Endothelial cell of umbilical vein (primary cell): ENCODE measurements at regions not wholly inside any gene's neighbourhood (a gene's known extent, or its start where the extent isn't known, plus 50 kb on each side); places are given as distances from the start of the nearest gene placed in this dataset.

Experiments
- BruUV-seq: library from RNA; stranded (reverse); fragments of 400-500 nt; replicated peaks from 2 replicates; lab custom pipeline; 2021; lab: Mats Ljungman, UMichigan
- CTCF ChIA-PET: fragments of 300-600, 350-600 bp; sonication (Branson Sonifier 250); formaldehyde crosslinking; loops from one replicate; lab custom pipeline; 2021; ENCODE audit warnings: antibody characterized with exemption, inconsistent platforms; lab: Charles Lee
- POLR2A ChIA-PET: fragments of 300-600, 350-600 bp; sonication (Branson Sonifier 250); formaldehyde crosslinking; loops from one replicate; lab custom pipeline; 2021; ENCODE audit warnings: antibody characterized with exemption, inconsistent platforms; lab: Charles Lee
- DNase-seq: peaks from one replicate; pipeline ENCODE4 v3.0.0-alpha.2; 2011; ENCODE audit warnings: low read depth, low spot score
- FAIRE-seq: peaks from 2 replicates; lab custom pipeline; 2011; peaks lifted over from hg19 to GRCh38; lab: Jason Lieb, UNC
- H2AFZ ChIP-seq: 2 replicates; pipeline ENCODE4 v1.6.0; 2012; ENCODE audit warnings: low read depth, low read length, control low read depth, inconsistent platforms
- H3K27ac ChIP-seq: 2 replicates; pipeline ENCODE4 v1.5.1; 2011; ENCODE audit warnings: low read depth, mild to moderate bottlenecking, control low read depth, low read length, moderate library complexity; ENCODE audit not compliant: insufficient read depth
- H3K27me3 ChIP-seq, 2 experiments: 2 replicates each; pipeline versions ENCODE4 v1.6.0 to v1.6.1; 2011; ENCODE audit warnings: low read length in 2 of 2, mixed read lengths in 1 of 2; ENCODE audit not compliant: control insufficient read depth in 2 of 2, insufficient read depth in 2 of 2
- H3K36me3 ChIP-seq, 2 experiments: 2 replicates in 1 of 2; 3 replicates in 1 of 2; pipeline ENCODE4 v1.5.1; 2011; ENCODE audit warnings: low read length in 2 of 2, mild to moderate bottlenecking in 1 of 2, moderate library complexity in 1 of 2; ENCODE audit not compliant: control insufficient read depth in 2 of 2, insufficient read depth in 2 of 2; ENCODE audit errors: extremely low read depth in 1 of 2
- H3K4me1 ChIP-seq: 3 replicates; pipeline ENCODE4 v1.5.1; 2011; ENCODE audit warnings: mild to moderate bottlenecking, low read length; ENCODE audit not compliant: control insufficient read depth, insufficient read depth; ENCODE audit errors: extremely low read depth
- H3K4me2 ChIP-seq: 2 replicates; pipeline ENCODE4 v1.6.1; 2011; ENCODE audit warnings: low read length, control low read depth, mixed read lengths; ENCODE audit not compliant: insufficient read depth
- H3K4me3 ChIP-seq, 3 experiments: fragments of 200-600 bp in 1 of 3; sonication (generic), shearing (Covaris generic) in 1 of 3; replicated peaks in 1 of 3; 2 replicates each; pipeline ENCODE4 v1.5.1; 2011 to 2016; ENCODE audit warnings: control low read depth in 3 of 3, low read length in 3 of 3, mild to moderate bottlenecking in 2 of 3, inconsistent platforms in 1 of 3, low read depth in 1 of 3, moderate library complexity in 1 of 3; ENCODE audit not compliant: insufficient read depth in 1 of 3
- H3K79me2 ChIP-seq: 2 replicates; pipeline ENCODE4 v1.6.0; 2012; ENCODE audit warnings: low read length, inconsistent platforms; ENCODE audit not compliant: control insufficient read depth, insufficient read depth
- H3K9ac ChIP-seq: replicated peaks from 2 replicates; pipeline ENCODE3; 2011; ENCODE audit warnings: low read length, control low read depth; ENCODE audit not compliant: insufficient read depth; ENCODE audit errors: extremely low read depth
- H3K9me1 ChIP-seq: replicated peaks from 3 replicates; pipeline ENCODE4 v1.6.0; 2011; ENCODE audit warnings: mild to moderate bottlenecking, low read length; ENCODE audit not compliant: control insufficient read depth, insufficient read depth; ENCODE audit errors: extremely low read depth
- H3K9me3 ChIP-seq: replicated peaks from 2 replicates; pipeline ENCODE4 v1.5.1; 2012; ENCODE audit warnings: low read length, inconsistent platforms; ENCODE audit not compliant: control insufficient read depth, insufficient read depth
- H4K20me1 ChIP-seq: replicated peaks from 2 replicates; pipeline ENCODE3; 2011; ENCODE audit warnings: mild to moderate bottlenecking, low read length; ENCODE audit not compliant: control insufficient read depth, insufficient read depth; ENCODE audit errors: extremely low read depth
- CTCF ChIP-seq, 2 donors: IDR thresholded peaks; 1 replicate in 1 of 2; 2 replicates in 1 of 2; pipeline ENCODE4 v1.5.1; 2011; ENCODE audit warnings: low read length in 2 of 2, mild to moderate bottlenecking in 2 of 2, moderate library complexity in 2 of 2, control low read depth in 1 of 2, inconsistent platforms in 1 of 2, low read depth in 1 of 2; ENCODE audit not compliant: insufficient read depth in 1 of 2; ENCODE audit errors: extremely low read depth in 1 of 2
- EZH2 ChIP-seq: IDR thresholded peaks from 2 replicates; pipeline ENCODE4 v1.6.1; 2012; ENCODE audit warnings: borderline replicate concordance, low read depth, mild to moderate bottlenecking, moderate library complexity, low read length, inconsistent platforms; ENCODE audit not compliant: severe bottlenecking
- FOS ChIP-seq: IDR thresholded peaks from 2 replicates; pipeline ENCODE4 v1.6.1; 2011; ENCODE audit warnings: mild to moderate bottlenecking, low read length, moderate library complexity, borderline replicate concordance; ENCODE audit not compliant: insufficient read depth
- GATA2 ChIP-seq: IDR thresholded peaks from 2 replicates; pipeline ENCODE4 v1.7.0; 2011; ENCODE audit warnings: low read depth, mild to moderate bottlenecking, moderate library complexity, mixed read lengths, low read length; ENCODE audit not compliant: insufficient read length, insufficient read depth
- JUN ChIP-seq: IDR thresholded peaks from 2 replicates; pipeline ENCODE4 v1.6.1; 2011; ENCODE audit warnings: borderline replicate concordance, low read depth; ENCODE audit not compliant: insufficient read length, insufficient read depth
- MYC ChIP-seq: IDR thresholded peaks from one replicate; pipeline ENCODE4 v1.6.1; 2011; ENCODE audit warnings: mild to moderate bottlenecking, low read depth, low read length
- POLR2A ChIP-seq: IDR thresholded peaks from 2 replicates; pipeline ENCODE4 v1.6.1; 2012; ENCODE audit warnings: low read depth, mild to moderate bottlenecking, control low read depth, low read length
- POLR2AphosphoS5 ChIP-seq: IDR thresholded peaks from 2 replicates; pipeline ENCODE4 v1.6.1; 2012; ENCODE audit warnings: low read depth, mild to moderate bottlenecking, control low read depth, low read length, moderate library complexity; ENCODE audit not compliant: insufficient read depth
- dilution Hi-C: fragments of 300-500 bp; cut with MboI; formaldehyde crosslinking; loops from one replicate; pipeline ENCODE4 v1.15.0; 2019; ENCODE audit warnings: low sequenced_read_pairs; ENCODE audit not compliant: extremely low pct_ligation_motif_present
- intact Hi-C: fragments of 100-400 bp; cut with micrococcal nuclease; formaldehyde crosslinking; loops from one replicate; pipeline ENCODE4 v1.10.0; 2022
- TF ChIP-seq, protein P1 (sequence below): IDR thresholded peaks from 2 replicates; pipeline ENCODE4 v1.6.1; 2011; ENCODE audit not compliant: insufficient read depth, insufficient read length

DNA sequence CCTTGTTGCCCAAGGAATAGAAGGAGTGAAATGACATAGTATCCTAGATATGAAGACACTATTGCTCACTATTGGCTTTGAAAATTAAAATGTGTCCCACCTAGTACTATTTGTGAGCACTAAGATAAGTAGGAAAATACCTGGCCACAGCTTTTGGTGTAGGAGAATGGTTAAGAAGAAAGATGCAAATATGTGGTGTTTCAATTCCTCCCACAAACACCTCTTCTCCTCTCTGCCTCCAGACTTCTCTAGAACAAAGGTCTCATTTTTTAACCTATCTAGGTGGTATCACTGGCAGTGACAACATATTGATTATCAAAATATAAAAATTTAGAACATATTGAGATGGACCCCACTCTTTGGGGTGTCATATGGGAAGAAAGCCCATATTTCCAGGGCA is 929.9 kb upstream of the FANCL start:
- Histone ChIP-seq H3K79me2 (no peaks in the 10 kb centered on the region), H3K27ac (no peak overlapping the region), H3K36me3 (no peaks in the 10 kb centered on the region), H3K4me3 (no peak overlapping the region), H3K9ac (no peak overlapping the region), H2AFZ (no peak overlapping the region), H3K4me1 (no peaks in the 10 kb centered on the region), H4K20me1 (no peaks in the 10 kb centered on the region), H3K27me3 (no peaks in the 10 kb centered on the region), H3K9me3 (peaks cover 2% of the 10 kb centered on the region), H3K4me2 (no peak overlapping the region), H3K9me1 (no peaks in the 10 kb centered on the region)
- ChIA-PET POLR2A (no interaction called here), CTCF (no interaction called here)
- TF ChIP-seq POLR2A (no peak), POLR2AphosphoS5 (no peak), EZH2 (no peak)
- TF ChIP-seq, protein P1, sequence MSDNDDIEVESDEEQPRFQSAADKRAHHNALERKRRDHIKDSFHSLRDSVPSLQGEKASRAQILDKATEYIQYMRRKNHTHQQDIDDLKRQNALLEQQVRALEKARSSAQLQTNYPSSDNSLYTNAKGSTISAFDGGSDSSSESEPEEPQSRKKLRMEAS = no peak
- dilution Hi-C loops = no loop called here
- no TSS peak for BruUV-seq
- FAIRE-seq (no peak), DNase-seq (no peak)
- intact Hi-C loops = no loop called here

DNA sequence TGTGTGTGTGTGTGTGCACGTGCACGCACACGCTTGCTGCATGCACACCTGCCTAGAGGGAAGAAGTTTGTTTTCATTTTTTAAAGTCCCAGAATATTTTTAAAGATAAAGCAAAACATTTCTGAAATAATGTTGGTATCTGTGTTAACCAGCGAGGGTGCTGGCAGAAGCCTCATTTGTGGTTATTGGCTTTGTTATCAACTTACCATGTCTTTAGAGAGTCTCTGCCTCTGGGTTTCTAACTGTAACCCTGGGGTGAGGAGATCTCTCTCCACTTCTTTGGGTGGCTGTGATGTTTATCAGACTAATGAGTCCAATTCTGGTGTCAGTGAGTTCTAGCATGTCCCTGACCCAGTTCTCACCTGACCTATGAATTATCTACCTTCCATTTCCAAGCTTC is 927.6 kb upstream of the FANCL start:
- dilution Hi-C loops = no loop called here
- DNase-seq (no peak), FAIRE-seq (no peak)
- no peak for TF ChIP-seq CTCF (IDR thresholded peaks at IDR 0.05; ENCODE audit: extremely low read depth in 1 of 2, insufficient read depth in 1 of 2, low read depth in 1 of 2, low read length in 2 of 2)
- no peak for TF ChIP-seq POLR2A
- TF ChIP-seq, protein P1 = no peak
- TF ChIP-seq JUN = no peak
- TF ChIP-seq FOS = no peak
- no peak for TF ChIP-seq GATA2
- no peak for TF ChIP-seq POLR2AphosphoS5
- no peak for TF ChIP-seq MYC
- no peak for TF ChIP-seq EZH2
- Histone ChIP-seq H3K36me3 (no peaks in the 10 kb centered on the region), H2AFZ (no peak overlapping the region), H3K4me3 (no peak overlapping the region), H3K79me2 (no peaks in the 10 kb centered on the region), H4K20me1 (no peaks in the 10 kb centered on the region), H3K27ac (no peak overlapping the region), H3K9me1 (no peaks in the 10 kb centered on the region), H3K9me3 (no peaks in the 10 kb centered on the region), H3K9ac (no peak overlapping the region), H3K27me3 (no peaks in the 10 kb centered on the region), H3K4me1 (no peaks in the 10 kb centered on the region), H3K4me2 (no peak overlapping the region)
- intact Hi-C loops = no loop called here
- ChIA-PET CTCF (no interaction called here), POLR2A (no interaction called here)
- no TSS peak for BruUV-seq
